Activated CD4-positive, alpha-beta T cell treated with anti-CD3 and anti-CD28 coated beads, Interleukin-2, amount 50 U/mL, for 4 hours (primary cell): ENCODE measurements at regions not wholly inside any gene's neighbourhood (a gene's known extent, or its start where the extent isn't known, plus 50 kb on each side); places are given as distances from the start of the nearest gene placed in this dataset.
"Not testable (repeated sequence)": the region's sequence is repeated elsewhere in the genome, so short reads cannot be mapped to it uniquely, and the experiment has no call there.

Experiments
- DNase-seq, 2 experiments: peaks; one replicate each; pipeline ENCODE4 v3.0.0-alpha.2; 2020

- not testable (repeated sequence) for DNase-seq
Measured at GRCh38 chr2:158866082-158866481, 71.0 kb downstream of the DAPL1 start.

GRCh38 chr2:158867531-158868191 lies 72.5 kb downstream of the DAPL1 start:
- DNase-seq, result not testable (repeated sequence)

- not testable (repeated sequence) for DNase-seq
Measured at GRCh38 chr2:158868386-158868785, 73.3 kb downstream of the DAPL1 start.

DNA sequence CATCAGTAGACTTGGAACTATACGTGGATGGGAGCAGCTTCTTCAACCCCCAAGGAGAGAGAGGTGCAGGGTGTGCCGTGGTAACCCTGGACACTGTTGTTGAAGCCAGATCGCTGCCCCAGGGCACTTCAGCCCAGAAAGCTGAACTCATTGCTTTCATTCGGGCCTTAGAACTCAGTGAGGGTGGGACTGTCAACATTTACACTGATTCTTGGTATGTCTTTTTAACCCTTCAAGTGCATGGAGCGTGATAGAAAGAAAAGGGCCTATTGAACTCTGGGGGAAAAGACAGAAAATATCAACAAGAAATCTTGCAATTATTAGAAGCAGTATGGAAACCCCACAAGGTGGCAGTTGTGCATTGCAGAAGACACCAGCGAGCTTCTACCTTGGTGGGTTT lies 74.0 kb downstream of the DAPL1 start:
- not testable (repeated sequence) for DNase-seq

- not testable (repeated sequence) for DNase-seq
Measured at GRCh38 chr2:158869609-158870008, 74.5 kb downstream of the DAPL1 start.

- no peak for DNase-seq
Measured at GRCh38 chr2:158878003-158878402, 82.9 kb downstream of the DAPL1 start.

DNA sequence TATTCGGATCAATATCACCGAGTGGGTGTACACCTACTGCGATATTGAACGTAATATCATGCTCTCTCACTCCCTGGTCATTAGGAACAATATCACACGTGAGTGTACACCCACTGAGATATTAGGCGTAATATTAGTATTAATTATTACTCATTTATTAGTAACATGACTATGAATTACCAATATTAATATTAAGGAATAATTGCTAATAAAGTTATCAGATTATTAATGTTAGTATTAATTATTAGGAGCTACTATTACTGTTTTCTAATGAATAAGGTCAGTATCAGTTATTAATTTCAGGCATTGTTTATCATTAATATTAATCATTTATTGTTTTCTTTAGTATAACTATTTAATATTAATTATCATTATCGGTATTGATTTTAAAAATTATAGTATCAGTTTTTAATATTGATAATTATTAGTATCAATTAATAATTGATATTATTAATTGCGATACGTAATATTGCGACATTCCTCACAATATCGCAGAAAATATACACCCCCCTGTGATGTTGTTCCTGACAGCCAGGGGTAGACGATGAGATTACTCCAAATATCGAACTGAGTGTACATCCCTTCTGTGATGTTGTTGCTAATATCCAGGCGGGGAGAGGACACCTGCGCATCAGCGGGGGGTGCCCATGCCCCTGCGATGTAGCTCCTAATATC lies 84.2 kb downstream of the DAPL1 start:
- no peak for DNase-seq

DNA sequence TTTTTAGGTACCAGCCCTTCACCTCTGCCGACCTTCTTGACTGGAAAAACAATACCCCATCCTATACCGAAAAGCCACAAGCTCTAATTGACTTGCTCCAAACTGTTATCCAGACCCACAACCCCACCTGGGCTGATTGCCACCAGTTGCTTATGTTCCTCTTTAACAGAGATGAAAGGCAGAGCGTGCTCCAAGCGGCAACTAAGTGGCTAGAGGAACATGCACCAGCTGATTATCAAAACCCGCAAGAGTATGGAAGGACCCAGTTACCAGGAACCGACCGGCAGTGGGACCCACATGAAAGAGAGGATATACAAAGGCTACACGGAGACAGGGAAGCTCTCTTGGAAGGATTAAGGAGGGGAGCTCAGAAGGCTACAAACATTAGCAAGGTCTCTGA lies 86.1 kb upstream of the TANC1 start:
- DNase-seq, result no peak

DNA sequence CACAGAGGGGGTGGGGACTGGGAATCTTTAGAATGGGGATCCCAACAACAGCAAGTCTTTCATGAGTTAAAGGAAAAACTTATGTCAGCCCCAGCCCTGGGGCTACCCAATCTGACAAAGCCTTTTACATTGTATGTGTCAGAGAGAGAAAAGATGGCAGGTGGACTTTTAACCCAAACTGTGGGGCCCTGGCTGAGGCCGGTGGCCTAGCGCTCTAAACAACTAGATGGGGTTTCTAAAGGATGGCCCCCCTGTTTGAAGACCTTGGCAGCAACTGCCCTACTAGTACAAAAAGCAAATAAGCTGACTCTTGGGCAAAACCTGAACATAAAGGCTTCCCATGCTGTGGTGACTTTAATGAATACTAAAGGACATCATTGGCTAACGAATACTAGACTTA lies 83.9 kb upstream of the TANC1 start:
- not testable (repeated sequence) for DNase-seq

GRCh38 chr2:158885018-158885678 lies 83.3 kb upstream of the TANC1 start:
- DNase-seq, result peak in 1 of 2 experiments; percentile 5

DNA sequence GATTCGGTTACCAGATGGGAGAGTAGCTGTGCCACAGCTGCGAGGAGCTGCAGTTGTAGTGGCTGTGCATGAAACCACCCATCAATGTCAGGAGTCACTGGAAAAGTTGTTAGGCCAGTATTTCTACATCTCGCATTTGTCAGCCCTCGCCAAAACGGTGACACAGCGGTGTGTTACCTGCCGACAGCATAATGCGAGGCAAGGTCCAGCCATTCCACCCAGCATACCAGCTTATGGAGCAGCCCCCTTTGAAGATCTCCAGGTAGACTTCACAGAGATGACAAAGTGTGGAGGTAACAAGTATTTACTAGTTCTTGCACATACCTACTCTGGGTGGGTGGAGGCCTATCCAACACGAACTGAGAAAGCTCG lies 82.8 kb upstream of the TANC1 start:
- not testable (repeated sequence) for DNase-seq

DNA sequence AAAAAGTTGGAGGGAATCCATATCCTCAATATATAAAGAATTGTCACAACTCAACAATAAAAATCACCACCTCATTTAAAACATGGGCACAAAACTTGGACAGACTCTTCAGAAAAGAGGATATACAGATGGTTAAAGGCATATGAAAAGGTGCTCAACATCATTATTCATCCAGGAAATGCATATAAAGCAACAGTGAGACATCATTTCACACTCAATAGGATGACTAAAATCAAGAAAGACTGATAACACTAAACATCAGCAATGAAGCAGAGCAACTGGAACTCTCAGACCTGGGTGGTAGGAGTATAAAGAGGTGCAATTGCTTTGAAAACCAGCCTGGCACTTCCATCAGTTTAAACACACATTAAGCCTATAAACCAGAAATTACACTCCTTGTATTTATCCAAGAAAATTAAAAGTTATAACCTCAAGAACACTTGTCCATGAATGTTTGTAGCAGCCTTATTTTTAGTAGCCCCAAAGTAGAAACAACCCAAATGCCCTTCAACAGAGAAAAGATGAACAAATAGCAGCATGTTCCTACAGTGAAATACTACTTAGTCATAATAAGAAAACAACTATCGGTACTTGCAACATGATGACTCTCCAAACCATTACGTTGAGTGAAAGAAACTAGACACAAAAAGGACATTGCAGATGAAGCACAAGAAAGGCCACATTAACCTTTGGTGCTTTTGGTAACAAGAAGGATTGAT lies 79.1 kb upstream of the TANC1 start:
- DNase-seq, result no peak

GRCh38 chr2:158890296-158890905 lies 78.0 kb upstream of the TANC1 start:
- DNase-seq, result no peak

DNA sequence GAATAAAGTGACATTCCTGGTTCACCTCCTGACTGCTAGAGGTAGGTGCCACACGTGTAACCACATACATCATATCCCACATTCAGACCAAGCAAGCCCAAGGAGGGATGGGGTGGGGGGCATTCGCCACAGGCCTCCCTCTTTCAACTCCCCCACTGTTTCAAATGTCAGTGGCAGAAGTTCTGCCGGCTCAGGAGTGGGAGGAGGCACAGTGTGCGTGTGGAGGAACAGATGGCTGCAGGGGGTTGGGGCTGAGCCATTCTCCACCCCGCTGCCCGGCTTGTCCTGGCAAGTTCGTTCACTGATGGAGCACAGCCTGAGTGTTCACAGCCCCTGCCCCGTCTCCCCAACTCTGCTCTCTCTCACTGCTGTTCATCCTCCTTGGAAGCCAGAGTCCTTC lies 75.4 kb upstream of the TANC1 start:
- DNase-seq, result no peak

GRCh38 chr2:158893474-158893873 lies 75.0 kb upstream of the TANC1 start:
- no peak for DNase-seq

DNA sequence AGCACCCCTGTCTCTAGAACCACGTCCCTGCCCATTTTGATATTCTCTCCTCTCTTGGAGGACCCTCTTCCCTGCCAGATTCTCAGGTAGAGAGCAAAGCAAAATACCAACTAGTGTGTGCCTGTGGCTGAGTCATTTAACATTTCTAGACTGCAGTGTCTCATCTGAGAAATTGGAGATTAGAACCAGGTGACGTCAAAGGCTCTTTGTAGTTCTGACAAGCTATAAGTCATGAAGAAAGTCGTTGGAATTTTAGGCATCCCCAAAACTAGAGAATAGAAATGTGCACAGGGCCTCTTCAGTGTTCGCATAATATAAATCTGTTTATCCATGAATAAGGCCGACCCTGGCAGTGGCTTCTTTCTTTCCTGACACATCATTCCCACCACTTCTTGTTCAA lies 74.4 kb upstream of the TANC1 start:
- no peak for DNase-seq

GRCh38 chr2:158894572-158894971 lies 73.9 kb upstream of the TANC1 start:
- DNase-seq, result no peak

- no peak for DNase-seq
Measured at GRCh38 chr2:158900345-158900744, 68.1 kb upstream of the TANC1 start.

DNA sequence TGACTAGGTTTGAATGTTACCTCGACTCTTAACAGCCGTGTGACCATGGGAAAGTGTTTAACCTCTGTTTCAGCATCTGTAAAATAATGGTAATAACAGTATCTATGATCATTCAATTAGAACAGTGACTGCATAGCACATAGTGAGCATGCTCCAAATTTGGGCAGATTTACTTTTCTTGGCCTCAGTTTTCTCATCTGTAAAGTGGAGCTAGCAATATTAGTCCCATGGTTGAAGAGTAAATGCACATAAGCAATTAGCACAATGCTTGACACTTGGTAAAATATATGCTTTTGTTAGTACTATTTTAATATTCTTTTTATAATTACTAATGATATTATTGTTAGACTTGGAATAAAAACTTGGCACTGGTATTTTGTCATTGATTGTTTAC lies 66.4 kb upstream of the TANC1 start:
- no peak for DNase-seq

GRCh38 chr2:158903711-158904405 lies 64.6 kb upstream of the TANC1 start:
- DNase-seq, result no peak

- DNase-seq, result no peak
Measured at GRCh38 chr2:158904627-158905177, 63.7 kb upstream of the TANC1 start.

DNA sequence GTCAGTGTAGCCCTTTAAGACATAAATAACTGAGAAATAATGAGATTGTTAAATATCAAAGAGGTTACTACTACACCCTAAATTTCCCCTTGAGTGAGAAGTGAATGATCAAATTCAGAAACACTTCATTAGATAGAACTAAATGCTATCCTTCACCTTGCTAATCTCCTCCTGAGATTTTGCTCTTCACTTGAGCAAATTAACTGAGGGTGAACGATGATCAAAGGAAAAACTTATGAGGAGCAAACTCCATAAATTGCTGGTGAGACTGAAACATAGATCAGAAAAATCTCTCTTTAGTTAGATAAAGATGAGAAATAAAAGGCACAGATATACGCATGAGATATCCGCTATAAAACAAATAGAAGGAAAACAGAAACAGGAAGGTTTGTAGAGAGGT lies 63.1 kb upstream of the TANC1 start:
- no peak for DNase-seq
